Activated CD8-positive, alpha-beta T cell treated with anti-CD3 and anti-CD28 coated beads, Interleukin-2, amount 10 ng/mL, durations not matched to agents 7 days and 5 days (primary cell): ENCODE measurements at regions not wholly inside any gene's neighbourhood (a gene's known extent, or its start where the extent isn't known, plus 50 kb on each side); places are given as distances from the start of the nearest gene placed in this dataset.

Source experiments
- ATAC-seq: fragments of 150-1000 bp; cut with Tn5 transposase; one replicate; pipeline ENCODE4 v1.10.0; 2021; ENCODE audit warnings: moderate library complexity
- CTCF ChIA-PET: fragments of 350-600 bp; sonication (Branson Sonifier 250); formaldehyde crosslinking; loops from one replicate; lab custom pipeline; 2021; ENCODE audit warnings: antibody characterized with exemption; lab: Charles Lee
- POLR2A ChIA-PET: fragments of 350-600 bp; sonication (Branson Sonifier 250); formaldehyde crosslinking; loops from one replicate; lab custom pipeline; 2021; ENCODE audit warnings: antibody characterized with exemption; lab: Charles Lee
- DNase-seq: peaks from one replicate; pipeline ENCODE4 v3.0.0-alpha.2; 2020
- H3K27ac Mint-ChIP-seq: one replicate; pipeline ENCODE4 v1.8.0; 2021; ENCODE audit warnings: mild to moderate bottlenecking, mixed read lengths
- H3K27me3 Mint-ChIP-seq: one replicate; pipeline ENCODE4 v1.8.0; 2021; ENCODE audit warnings: low read depth, mixed read lengths
- H3K36me3 Mint-ChIP-seq: one replicate; pipeline ENCODE4 v1.8.0; 2021; ENCODE audit warnings: low read depth, mixed read lengths
- H3K4me1 Mint-ChIP-seq: one replicate; pipeline ENCODE4 v1.8.0; 2021; ENCODE audit warnings: low read depth, mixed read lengths
- H3K4me3 Mint-ChIP-seq: one replicate; pipeline ENCODE4 v1.8.0; 2021; ENCODE audit warnings: mild to moderate bottlenecking, mixed read lengths
- H3K9me3 Mint-ChIP-seq: one replicate; pipeline ENCODE4 v1.8.0; 2022; ENCODE audit warnings: mixed read lengths; ENCODE audit not compliant: insufficient read depth

- no peaks in the 10 kb centered on the region for H3K9me3 Mint-ChIP-seq
- DNase-seq (no peak), ATAC-seq (no peak)
- H3K27me3 Mint-ChIP-seq: no peaks in the 10 kb centered on the region
- H3K27ac Mint-ChIP-seq: no peak overlapping the region
- ChIA-PET POLR2A (no interaction called here), CTCF (no interaction called here)
- no peaks in the 10 kb centered on the region for H3K4me1 Mint-ChIP-seq
- H3K36me3 Mint-ChIP-seq: no peaks in the 10 kb centered on the region
- H3K4me3 Mint-ChIP-seq: no peak overlapping the region
Observed at GRCh38 chrX:79645749-79646148, 278.6 kb upstream of the ITM2A start.

GRCh38 chrX:79631526-79631925 is 264.4 kb upstream of the ITM2A start:
- POLR2A ChIA-PET: no interaction called here

GRCh38 chrX:79630033-79631009 is 263.2 kb upstream of the ITM2A start:
- no peak overlapping the region for H3K4me3 Mint-ChIP-seq
- no peak overlapping the region for H3K27ac Mint-ChIP-seq
- ATAC-seq: no peak
- ChIA-PET POLR2A (no interaction called here), CTCF (no interaction called here)
- DNase-seq: no peak
- no peaks in the 10 kb centered on the region for H3K4me1 Mint-ChIP-seq
- no peaks in the 10 kb centered on the region for H3K36me3 Mint-ChIP-seq
- H3K9me3 Mint-ChIP-seq: no peaks in the 10 kb centered on the region
- H3K27me3 Mint-ChIP-seq: no peaks in the 10 kb centered on the region

More at GRCh38 chrX:79631526-79631925, 264.4 kb upstream of the ITM2A start:
- ATAC-seq: no peak
- no peak for DNase-seq
- no peaks in the 10 kb centered on the region for H3K36me3 Mint-ChIP-seq
- H3K9me3 Mint-ChIP-seq: no peaks in the 10 kb centered on the region
- no peak overlapping the region for H3K27ac Mint-ChIP-seq
- H3K4me3 Mint-ChIP-seq: no peak overlapping the region
- CTCF ChIA-PET: no interaction called here
- H3K27me3 Mint-ChIP-seq: no peaks in the 10 kb centered on the region
- H3K4me1 Mint-ChIP-seq: no peaks in the 10 kb centered on the region

GRCh38 chrX:79623098-79623762 is 256.1 kb upstream of the ITM2A start:
- no peaks in the 10 kb centered on the region for H3K27me3 Mint-ChIP-seq
- no peaks in the 10 kb centered on the region for H3K36me3 Mint-ChIP-seq
- DNase-seq (no peak), ATAC-seq (no peak)
- H3K27ac Mint-ChIP-seq: no peak overlapping the region
- H3K4me1 Mint-ChIP-seq: no peaks in the 10 kb centered on the region
- no peak overlapping the region for H3K4me3 Mint-ChIP-seq
- no peaks in the 10 kb centered on the region for H3K9me3 Mint-ChIP-seq
- CTCF ChIA-PET: no interaction called here
- POLR2A ChIA-PET: no interaction called here

GRCh38 chrX:79618280-79618679 is 251.1 kb upstream of the ITM2A start:
- Mint-ChIP-seq H3K4me1 (no peaks in the 10 kb centered on the region), H3K9me3 (no peaks in the 10 kb centered on the region), H3K27me3 (no peaks in the 10 kb centered on the region), H3K27ac (no peak overlapping the region), H3K36me3 (no peaks in the 10 kb centered on the region), H3K4me3 (no peak overlapping the region)
- ChIA-PET CTCF (no interaction called here), POLR2A (no interaction called here)
- DNase-seq (no peak), ATAC-seq (no peak)

- Mint-ChIP-seq H3K27ac (no peak overlapping the region), H3K4me3 (no peak overlapping the region), H3K36me3 (no peaks in the 10 kb centered on the region), H3K9me3 (no peaks in the 10 kb centered on the region), H3K27me3 (no peaks in the 10 kb centered on the region), H3K4me1 (no peaks in the 10 kb centered on the region)
- ChIA-PET POLR2A (no interaction called here), CTCF (no interaction called here)
- no peak for DNase-seq
- no peak for ATAC-seq
Observed at GRCh38 chrX:79604364-79604763, 237.2 kb upstream of the ITM2A start.

- DNase-seq (no peak), ATAC-seq (no peak)
- CTCF ChIA-PET: no interaction called here
Observed at GRCh38 chrX:79601341-79602131, 234.4 kb upstream of the ITM2A start.

GRCh38 chrX:79592259-79592658 is 225.1 kb upstream of the ITM2A start:
- ATAC-seq (no peak), DNase-seq (no peak)
- Mint-ChIP-seq H3K27ac (no peak overlapping the region), H3K4me1 (no peaks in the 10 kb centered on the region), H3K36me3 (no peaks in the 10 kb centered on the region), H3K4me3 (no peak overlapping the region), H3K9me3 (no peaks in the 10 kb centered on the region), H3K27me3 (no peaks in the 10 kb centered on the region)
- CTCF ChIA-PET: no interaction called here
- POLR2A ChIA-PET: no interaction called here

More at GRCh38 chrX:79601341-79602131, 234.4 kb upstream of the ITM2A start:
- H3K36me3 Mint-ChIP-seq: no peaks in the 10 kb centered on the region
- no peaks in the 10 kb centered on the region for H3K27me3 Mint-ChIP-seq
- no peak overlapping the region for H3K27ac Mint-ChIP-seq
- H3K9me3 Mint-ChIP-seq: no peaks in the 10 kb centered on the region
- no peak overlapping the region for H3K4me3 Mint-ChIP-seq
- POLR2A ChIA-PET: no interaction called here
- no peaks in the 10 kb centered on the region for H3K4me1 Mint-ChIP-seq

- Mint-ChIP-seq H3K4me3 (no peak overlapping the region), H3K9me3 (no peaks in the 10 kb centered on the region), H3K4me1 (no peaks in the 10 kb centered on the region), H3K27me3 (no peaks in the 10 kb centered on the region), H3K27ac (no peak overlapping the region), H3K36me3 (no peaks in the 10 kb centered on the region)
- POLR2A ChIA-PET: no interaction called here
- DNase-seq (no peak), ATAC-seq (no peak)
- CTCF ChIA-PET: no interaction called here
Observed at GRCh38 chrX:79588233-79588632, 221.1 kb upstream of the ITM2A start.

- Mint-ChIP-seq H3K36me3 (no peaks in the 10 kb centered on the region), H3K4me3 (no peak overlapping the region), H3K27ac (no peak overlapping the region), H3K27me3 (no peaks in the 10 kb centered on the region), H3K4me1 (no peaks in the 10 kb centered on the region), H3K9me3 (no peaks in the 10 kb centered on the region)
- DNase-seq: no peak
- ChIA-PET POLR2A (no interaction called here), CTCF (no interaction called here)
- no peak for ATAC-seq
Observed at GRCh38 chrX:79573760-79574159, 206.6 kb upstream of the ITM2A start.

- DNase-seq (no peak), ATAC-seq (no peak)
- Mint-ChIP-seq H3K4me1 (no peaks in the 10 kb centered on the region), H3K27me3 (no peaks in the 10 kb centered on the region), H3K36me3 (no peaks in the 10 kb centered on the region), H3K9me3 (no peaks in the 10 kb centered on the region), H3K27ac (no peak overlapping the region), H3K4me3 (no peak overlapping the region)
- ChIA-PET CTCF (no interaction called here), POLR2A (no interaction called here)
Observed at GRCh38 chrX:79572566-79572965, 205.4 kb upstream of the ITM2A start.
